ENCODE measurements at regions not wholly inside any gene's neighbourhood (a gene's known extent, or its start where the extent isn't known, plus 50 kb on each side); places are given as distances from the start of the nearest gene placed in this dataset.

- DNase-seq (ENCODE audit: low spot score), result no peak
These were observed 277.5 kb downstream of the CTTN start for GRCh38 chr11:70675697-70676374.

GRCh38 chr11:70677232-70677916, 279.0 kb downstream of the CTTN start:
- no peak for DNase-seq (ENCODE audit: low spot score)

- DNase-seq (ENCODE audit: low spot score), result no peak
These were observed 280.9 kb downstream of the CTTN start for GRCh38 chr11:70678931-70679900.

GRCh38 chr11:70680781-70681281, 282.5 kb downstream of the CTTN start:
- DNase-seq (ENCODE audit: low spot score), result no peak

- DNase-seq (ENCODE audit: low spot score), result no peak
These were observed 283.7 kb downstream of the CTTN start for GRCh38 chr11:70682056-70682455.

GRCh38 chr11:70682760-70683159, 284.4 kb downstream of the CTTN start:
- DNase-seq (ENCODE audit: low spot score), result no peak

- DNase-seq (ENCODE audit: low spot score), result no peak
These were observed 289.4 kb downstream of the CTTN start for GRCh38 chr11:70687716-70688115.

GRCh38 chr11:70688142-70688541, 289.8 kb downstream of the CTTN start:
- no peak for DNase-seq (ENCODE audit: low spot score)

GRCh38 chr11:70689764-70690163, 291.4 kb downstream of the CTTN start:
- DNase-seq (ENCODE audit: low spot score), result no peak

- no peak for DNase-seq (ENCODE audit: low spot score)
These were observed 293.8 kb downstream of the CTTN start for GRCh38 chr11:70692131-70692530.

GRCh38 chr11:70694371-70694770, 296.0 kb downstream of the CTTN start:
- DNase-seq (ENCODE audit: low spot score), result no peak

GRCh38 chr11:70695086-70695960, 297.0 kb downstream of the CTTN start:
- no peak for DNase-seq (ENCODE audit: low spot score)

GRCh38 chr11:70696076-70696475, 297.7 kb downstream of the CTTN start:
- DNase-seq (ENCODE audit: low spot score), result no peak

- no peak for DNase-seq (ENCODE audit: low spot score)
These were observed 298.2 kb downstream of the CTTN start for GRCh38 chr11:70696564-70696963.

- no peak for DNase-seq (ENCODE audit: low spot score)
These were observed 299.4 kb downstream of the CTTN start for GRCh38 chr11:70697701-70698100.

- no peak for DNase-seq (ENCODE audit: low spot score)
These were observed 300.5 kb downstream of the CTTN start for GRCh38 chr11:70698871-70699270.

GRCh38 chr11:70699294-70700221, 301.2 kb downstream of the CTTN start:
- DNase-seq (ENCODE audit: low spot score), result no peak

- DNase-seq (ENCODE audit: low spot score), result no peak
These were observed 302.1 kb downstream of the CTTN start for GRCh38 chr11:70700453-70700852.

GRCh38 chr11:70700871-70701270, 302.5 kb downstream of the CTTN start:
- DNase-seq (ENCODE audit: low spot score), result no peak

GRCh38 chr11:70702040-70702648, 303.8 kb downstream of the CTTN start:
- DNase-seq (ENCODE audit: low spot score), result no peak
